Heart left ventricle (tissue), 16 donors: ENCODE measurements at regions not wholly inside any gene's neighbourhood (a gene's known extent, or its start where the extent isn't known, plus 50 kb on each side); places are given as distances from the start of the nearest gene placed in this dataset.
A peak's percentile ranks its signal among the peaks of the same experiment; 100 is the strongest.

Experiments used
- ATAC-seq, 4 donors: fragments of 200-7000 bp; cut with Tn5 transposase; one replicate each; pipeline ENCODE4 v1.9.1; 2020 to 2022; ENCODE audit warnings: moderate library complexity in 4 of 4, mild to moderate bottlenecking in 3 of 4, moderate number of reproducible peaks in 1 of 4
- DNase-seq, 5 donors: peaks; one replicate each; pipeline ENCODE4 v3.0.0-alpha.2; 2020
- H3K27ac ChIP-seq, 12 donors: fragments of 200-600 bp; sonication (generic) in 4 of 12; one replicate each; pipeline versions ENCODE4 v1.5.0 to v1.8.0; 2016 to 2022; ENCODE audit warnings: mild to moderate bottlenecking in 2 of 12
- H3K27me3 ChIP-seq, 9 donors: fragments of 200-600 bp; sonication (generic) in 2 of 9; one replicate each; pipeline versions ENCODE4 v1.5.1 to v1.8.0; 2016 to 2022; ENCODE audit warnings: mild to moderate bottlenecking in 3 of 9
- H3K36me3 ChIP-seq, 9 donors: fragments of 200-600 bp; sonication (generic) in 2 of 9; one replicate each; pipeline versions ENCODE4 v1.5.0 to v1.8.0; 2018 to 2022; ENCODE audit warnings: mild to moderate bottlenecking in 2 of 9
- H3K4me1 ChIP-seq, 12 donors: fragments of 200-600 bp; sonication (generic) in 4 of 12; one replicate each; pipeline versions ENCODE4 v1.5.0 to v1.8.0; 2016 to 2022; ENCODE audit warnings: mild to moderate bottlenecking in 3 of 12
- H3K4me3 ChIP-seq, 12 donors: fragments of 200-600 bp; sonication (generic) in 4 of 12; one replicate each; pipeline versions ENCODE4 v1.5.0 to v1.8.0; 2017 to 2022; ENCODE audit warnings: mild to moderate bottlenecking in 9 of 12, moderate library complexity in 4 of 12
- H3K9me3 ChIP-seq, 12 donors: fragments of 200-600 bp; sonication (generic) in 4 of 12; one replicate each; pipeline versions ENCODE4 v1.5.0 to v1.8.0; 2016 to 2022; ENCODE audit warnings: mild to moderate bottlenecking in 1 of 12
- POLR2A ChIP-seq, 2 donors: fragments of 450-650 bp; IDR thresholded peaks; one replicate each; pipeline ENCODE4 v1.6.1; 2017; ENCODE audit warnings: antibody characterized with exemption in 2 of 2, mild to moderate bottlenecking in 2 of 2, moderate library complexity in 2 of 2
- WGBS, 4 donors: extraction: QIAGEN DNeasy Blood & Tissue Kit in 2 of 4; methylation state at CpG; one replicate each; pipeline versions ENCODE4 v1.1.5 to v1.1.7; 2013 to 2018; 5-methylcytosine and 5-hydroxymethylcytosine counted together
- intact Hi-C, 10 donors: fragments of 100-400 bp; cut with DNase I; formaldehyde crosslinking; loops; one replicate each; pipeline versions ENCODE4 v1.11.1 to v1.14.2; 2022
- TF ChIP-seq, protein P1 (sequence below), 12 donors: fragments of 200-600 bp; sonication (generic) in 4 of 12; IDR thresholded peaks; one replicate each; pipeline versions ENCODE4 v1.5.0 to v1.8.0; 2018 to 2022; ENCODE audit warnings: antibody characterized with exemption in 12 of 12, mild to moderate bottlenecking in 5 of 12
- donor health status: ischemic (EF 13 %, LVEDD 7.1; RV severe dilation, severe dysfunction).
- donor health status: healthy with polysubstance abuse.
- donor health status: DM: no; HTN: yes; CAD: no.
- donor health status: DM: no; HTN: no; CAD: no.
- donor health status: ischemic (EF 25% LVEDD 6.9; RV normal size, moderate dysfunction).
- donor health status: ischemic (EF 25% LVEDD 5.7; RV mildly dilated, moderate dysfunction).
- donor health status: healthy.
- donor health status: DM: yes; HTN: yes; CAD: no.
- donor health status: ischemic (EF 35%, LVEDD 5.7; RV mildly dilated, moderate dysfunction).
- donor health status: nonischemic (EF 11% LVEDD 7.7; RV severe dilation, severe dysfunction).
- donor health status: DM: yes; HTN: yes; CAD: no.
- donor health status: PGD.
- donor health status: ischemic (EF 29% LVEDD 5.4; RV normal size, mild dysfunction).
- donor health status: nonischemic (EF 23%, LVEDD 6.1; RV moderate dilation, normal function).

DNA sequence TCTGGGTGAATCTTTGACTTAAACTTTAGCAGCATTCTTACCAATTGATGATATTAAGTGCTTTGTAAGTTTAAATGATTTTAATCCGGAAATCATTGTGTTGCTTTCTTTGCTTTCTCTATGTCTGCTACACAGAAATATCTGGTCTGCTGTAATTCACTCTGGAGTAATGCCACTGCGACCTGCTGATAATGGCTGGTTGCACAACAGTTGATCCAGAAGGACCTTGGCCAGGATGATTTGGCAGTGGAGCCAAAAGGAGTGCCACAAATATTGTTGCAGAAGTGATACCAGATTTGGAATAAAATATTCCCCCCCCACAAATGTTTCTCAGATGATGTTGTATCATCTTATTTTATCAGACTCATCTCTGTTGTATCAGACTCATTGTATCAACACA, 2063.9 kb downstream of the MRPL39 start:
- 46 to 74% (median 57%) methylated on average over 2 of the region's 2 CpGs for WGBS, 4 donors
- Histone ChIP-seq H3K4me3 (no peak overlapping the region), H3K9me3 (no peaks in the 10 kb centered on the region), H3K4me1 (no peaks in the 10 kb centered on the region), H3K27ac (no peak overlapping the region), H3K27me3 (no peaks in the 10 kb centered on the region), H3K36me3 (no peaks in the 10 kb centered on the region)
- intact Hi-C loops = no loop called here
- DNase-seq (peak in 4 of 5 donors; percentile 33 to 55 (median 38)), ATAC-seq (peak; percentile 80 to 93 (median 84))
- TF ChIP-seq POLR2A (IDR thresholded peaks at IDR 0.05) = no peak

DNA sequence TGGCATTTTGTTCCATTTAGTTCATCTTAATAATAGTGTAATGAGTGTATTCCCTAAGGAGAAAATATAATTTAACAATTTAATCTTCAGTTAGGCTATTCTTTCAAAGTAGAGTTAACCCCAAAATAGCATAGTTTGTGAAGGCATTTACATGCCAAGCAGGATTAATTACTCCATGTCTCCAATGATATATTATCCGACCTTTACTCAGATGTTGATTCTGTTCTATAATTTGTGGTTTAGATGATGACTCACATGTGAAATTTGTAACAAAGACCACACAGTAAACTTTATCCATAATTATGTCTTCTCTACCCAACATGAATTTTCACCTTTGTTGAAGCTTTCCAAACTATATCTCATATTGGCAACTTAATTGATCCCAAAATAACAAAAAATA, 2065.2 kb downstream of the MRPL39 start:
- no peak for DNase-seq
- no peak overlapping the region for H3K27ac ChIP-seq
- intact Hi-C loops = no loop called here
- WGBS, 4 donors = 71 to 84% (median 81%) methylated on average over 1 of the region's 1 CpG
- H3K27me3 ChIP-seq = no peaks in the 10 kb centered on the region
- no peaks in the 10 kb centered on the region for H3K36me3 ChIP-seq
- no peaks in the 10 kb centered on the region for H3K4me1 ChIP-seq
- H3K4me3 ChIP-seq = no peak overlapping the region
- no peaks in the 10 kb centered on the region for H3K9me3 ChIP-seq
- TF ChIP-seq, protein P1, sequence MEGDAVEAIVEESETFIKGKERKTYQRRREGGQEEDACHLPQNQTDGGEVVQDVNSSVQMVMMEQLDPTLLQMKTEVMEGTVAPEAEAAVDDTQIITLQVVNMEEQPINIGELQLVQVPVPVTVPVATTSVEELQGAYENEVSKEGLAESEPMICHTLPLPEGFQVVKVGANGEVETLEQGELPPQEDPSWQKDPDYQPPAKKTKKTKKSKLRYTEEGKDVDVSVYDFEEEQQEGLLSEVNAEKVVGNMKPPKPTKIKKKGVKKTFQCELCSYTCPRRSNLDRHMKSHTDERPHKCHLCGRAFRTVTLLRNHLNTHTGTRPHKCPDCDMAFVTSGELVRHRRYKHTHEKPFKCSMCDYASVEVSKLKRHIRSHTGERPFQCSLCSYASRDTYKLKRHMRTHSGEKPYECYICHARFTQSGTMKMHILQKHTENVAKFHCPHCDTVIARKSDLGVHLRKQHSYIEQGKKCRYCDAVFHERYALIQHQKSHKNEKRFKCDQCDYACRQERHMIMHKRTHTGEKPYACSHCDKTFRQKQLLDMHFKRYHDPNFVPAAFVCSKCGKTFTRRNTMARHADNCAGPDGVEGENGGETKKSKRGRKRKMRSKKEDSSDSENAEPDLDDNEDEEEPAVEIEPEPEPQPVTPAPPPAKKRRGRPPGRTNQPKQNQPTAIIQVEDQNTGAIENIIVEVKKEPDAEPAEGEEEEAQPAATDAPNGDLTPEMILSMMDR (IDR thresholded peaks at IDR 0.05) = no peak
- TF ChIP-seq POLR2A (IDR thresholded peaks at IDR 0.05) = no peak
- no peak for ATAC-seq

DNA sequence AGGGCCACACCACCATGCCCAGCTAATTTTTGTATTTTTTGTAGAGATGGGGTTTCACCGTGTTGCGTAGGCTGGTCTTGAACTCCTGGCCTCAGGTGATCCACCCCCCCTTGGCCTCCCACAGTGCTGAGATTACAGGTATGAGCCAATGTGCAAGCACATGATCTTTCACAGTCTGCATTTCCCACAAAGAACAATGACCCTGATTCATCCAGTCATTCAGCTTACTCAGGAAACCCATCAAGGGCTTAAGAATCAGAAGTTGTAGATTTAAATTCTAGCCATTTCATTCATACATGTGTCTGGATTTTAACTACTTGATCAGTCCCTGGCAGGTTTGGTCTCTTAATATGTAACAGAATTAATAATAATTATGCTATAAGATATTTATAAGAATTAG, 2065.7 kb downstream of the MRPL39 start:
- no peaks in the 10 kb centered on the region for H3K4me1 ChIP-seq
- intact Hi-C loops = no loop called here
- 76 to 96% (median 90%) methylated on average over 2 of the region's 2 CpGs for whole genome bisulfite sequencing, 4 donors
- H3K36me3 ChIP-seq = no peaks in the 10 kb centered on the region
- DNase-seq (no peak), ATAC-seq (no peak)
- H3K27ac ChIP-seq = no peak overlapping the region
- H3K9me3 ChIP-seq = no peaks in the 10 kb centered on the region
- TF ChIP-seq, protein P1 (IDR thresholded peaks at IDR 0.05) = no peak
- TF ChIP-seq POLR2A (IDR thresholded peaks at IDR 0.05) = no peak
- no peak overlapping the region for H3K4me3 ChIP-seq
- no peaks in the 10 kb centered on the region for H3K27me3 ChIP-seq

DNA sequence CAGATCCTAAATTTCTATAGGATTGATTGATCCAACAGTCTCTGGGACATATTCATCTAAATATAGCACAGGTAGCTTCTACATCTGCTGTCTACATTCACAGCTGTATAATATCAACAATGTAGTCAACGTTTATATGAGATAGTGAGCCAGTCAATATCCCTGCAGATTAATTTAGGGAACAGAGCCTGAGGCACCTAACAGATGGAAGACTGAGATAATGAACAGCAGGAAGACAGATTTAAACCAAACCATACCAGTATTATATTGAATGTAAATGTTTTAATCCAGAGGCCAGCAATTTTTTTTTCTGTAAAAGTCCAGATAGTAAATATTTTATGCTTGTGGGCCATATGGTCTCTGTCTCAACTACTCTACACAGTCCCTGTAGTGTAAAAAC, 2072.4 kb downstream of the MRPL39 start:
- TF ChIP-seq POLR2A (IDR thresholded peaks at IDR 0.05) = no peak
- TF ChIP-seq, protein P1 (IDR thresholded peaks at IDR 0.05) = no peak
- H3K4me3 ChIP-seq = no peak overlapping the region
- H3K27me3 ChIP-seq = no peaks in the 10 kb centered on the region
- no peaks in the 10 kb centered on the region for H3K36me3 ChIP-seq
- H3K4me1 ChIP-seq = no peaks in the 10 kb centered on the region
- H3K9me3 ChIP-seq = no peaks in the 10 kb centered on the region
- ATAC-seq (no peak), DNase-seq (no peak)
- intact Hi-C loops = no loop called here
- 12 to 19% (median 17%) methylated on average over 1 of the region's 1 CpG for WGBS, 4 donors
- no peak overlapping the region for H3K27ac ChIP-seq

DNA sequence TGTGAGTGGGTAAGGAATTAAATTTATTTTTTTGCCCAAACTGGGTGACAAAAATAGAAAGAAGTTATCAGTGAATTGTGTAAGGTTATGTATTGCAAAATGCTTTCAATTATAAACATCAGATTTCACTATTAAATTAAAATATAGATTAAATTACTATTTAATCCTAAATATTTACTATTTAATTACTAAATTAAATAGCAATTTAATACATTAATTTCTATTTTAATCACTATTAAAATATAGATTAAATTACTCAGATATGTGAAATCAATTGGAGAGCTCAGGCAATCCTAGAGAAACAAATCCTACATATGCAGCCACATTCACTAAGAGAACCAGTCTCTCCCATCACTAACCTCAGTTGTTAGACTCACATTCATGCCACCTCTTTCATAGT, 2075.8 kb downstream of the MRPL39 start:
- Histone ChIP-seq H3K9me3 (no peaks in the 10 kb centered on the region), H3K27me3 (no peaks in the 10 kb centered on the region), H3K27ac (no peak overlapping the region), H3K4me3 (no peak overlapping the region), H3K36me3 (no peaks in the 10 kb centered on the region), H3K4me1 (no peaks in the 10 kb centered on the region)
- DNase-seq (no peak), ATAC-seq (no peak)
- intact Hi-C loops = no loop called here
- TF ChIP-seq, protein P1 (IDR thresholded peaks at IDR 0.05) = no peak
- no peak for TF ChIP-seq POLR2A (IDR thresholded peaks at IDR 0.05)
